IMR-90 (cell line): ENCODE measurements at regions not wholly inside any gene's neighbourhood (a gene's known extent, or its start where the extent isn't known, plus 50 kb on each side); places are given as distances from the start of the nearest gene placed in this dataset.

ENCODE experiments used
- ATAC-seq: fragments of 200-7000 bp; cut with Tn5 transposase; 2 replicates; pipeline ENCODE4 v1.9.1; 2020; ENCODE audit warnings: low read depth, mild to moderate bottlenecking, moderate library complexity
- BruUV-seq: library from RNA; stranded (reverse); fragments of 400-500 nt; replicated peaks from 2 replicates; lab custom pipeline; 2021; lab: Mats Ljungman, UMichigan
- CTCF ChIA-PET: fragments of 300-600 bp; formaldehyde crosslinking; extraction: SDS; loops from one replicate; lab custom pipeline; 2021; ENCODE audit warnings: antibody characterized with exemption; lab: Yijun Ruan, JAX
- POLR2A ChIA-PET: fragments of 300-600 bp; sonication (Branson Sonifier 250); formaldehyde crosslinking; loops from one replicate; lab custom pipeline; 2022; ENCODE audit warnings: antibody characterized with exemption; ENCODE audit not compliant: unreplicated experiment; lab: Charles Lee
- DNase-seq: peaks from one replicate; pipeline ENCODE4 v3.0.0; 2013
- H2AFZ ChIP-seq: replicated peaks from 2 replicates; pipeline ENCODE3; 2013; ENCODE audit warnings: low read length, mild to moderate bottlenecking; ENCODE audit not compliant: poor library complexity
- H2AK5ac ChIP-seq: 2 replicates; pipeline ENCODE4 v1.6.1; 2013; ENCODE audit warnings: low read depth, low read length, inconsistent platforms
- H2AK9ac ChIP-seq: replicated peaks from 2 replicates; pipeline ENCODE3; 2013; ENCODE audit warnings: mild to moderate bottlenecking, low read depth, low read length, moderate library complexity; ENCODE audit not compliant: poor library complexity
- H2BK120ac ChIP-seq: 2 replicates; pipeline ENCODE4 v1.6.1; 2013; ENCODE audit warnings: low read depth, low read length, inconsistent platforms
- H2BK15ac ChIP-seq: 3 replicates; pipeline ENCODE4 v1.6.1; 2013; ENCODE audit warnings: low read depth, low read length, inconsistent platforms
- H2BK20ac ChIP-seq: 2 replicates; pipeline ENCODE4 v1.6.1; 2013; ENCODE audit warnings: low read depth, mild to moderate bottlenecking, inconsistent platforms, low read length, moderate library complexity
- H2BK5ac ChIP-seq: 2 replicates; pipeline ENCODE4 v1.6.1; 2013; ENCODE audit warnings: mild to moderate bottlenecking, low read depth, low read length, inconsistent platforms; ENCODE audit not compliant: poor library complexity, severe bottlenecking
- H3K14ac ChIP-seq: replicated peaks from 2 replicates; pipeline ENCODE4 v1.6.1; 2013; ENCODE audit warnings: low read depth, low read length, inconsistent platforms
- H3K18ac ChIP-seq: 2 replicates; pipeline ENCODE4 v1.6.1; 2013; ENCODE audit warnings: low read depth, low read length, control low read depth
- H3K23ac ChIP-seq: 2 replicates; pipeline ENCODE4 v1.6.1; 2013; ENCODE audit warnings: low read depth, low read length, inconsistent platforms
- H3K27ac ChIP-seq: 2 replicates; pipeline ENCODE4 v1.5.1; 2013; ENCODE audit warnings: mild to moderate bottlenecking, control low read depth, low read length; ENCODE audit not compliant: insufficient read depth
- H3K27me3 ChIP-seq: 2 replicates; pipeline ENCODE4 v1.6.1; 2013; ENCODE audit warnings: low read length; ENCODE audit not compliant: control insufficient read depth, insufficient read depth
- H3K36me3 ChIP-seq: 2 replicates; pipeline ENCODE4 v1.6.1; 2013; ENCODE audit warnings: low read length, mixed read lengths; ENCODE audit not compliant: control insufficient read depth, insufficient read depth
- H3K4ac ChIP-seq: 2 replicates; pipeline ENCODE4 v1.6.1; 2013; ENCODE audit warnings: low read depth, low read length, inconsistent platforms
- H3K4me1 ChIP-seq: 2 replicates; pipeline ENCODE4 v1.6.1; 2013; ENCODE audit warnings: low read length, mixed read lengths; ENCODE audit not compliant: control insufficient read depth, insufficient read depth
- H3K4me2 ChIP-seq: 2 replicates; pipeline ENCODE4 v1.6.1; 2013; ENCODE audit warnings: low read depth, mild to moderate bottlenecking, control low read depth, low read length, moderate library complexity
- H3K4me3 ChIP-seq: 2 replicates; pipeline ENCODE4 v1.5.1; 2013; ENCODE audit warnings: low read depth, mild to moderate bottlenecking, control low read depth, low read length, moderate library complexity; ENCODE audit not compliant: insufficient read depth
- H3K56ac ChIP-seq: 2 replicates; pipeline ENCODE4 v1.6.1; 2013; ENCODE audit warnings: low read length, inconsistent platforms; ENCODE audit not compliant: insufficient read depth; ENCODE audit errors: extremely low read depth
- H3K79me1 ChIP-seq, 2 experiments: 2 replicates each; pipeline ENCODE4 v1.6.1; 2013; ENCODE audit warnings: low read length in 2 of 2, inconsistent platforms in 1 of 2, low read depth in 1 of 2
- H3K9ac ChIP-seq: 2 replicates; pipeline ENCODE4 v1.6.1; 2013; ENCODE audit warnings: low read depth, low read length, control low read depth
- H3K9me1 ChIP-seq: 2 replicates; pipeline ENCODE4 v1.6.1; 2013; ENCODE audit warnings: low read length, inconsistent platforms; ENCODE audit not compliant: insufficient read depth
- H3K9me3 ChIP-seq: 2 replicates; pipeline ENCODE4 v1.6.1; 2013; ENCODE audit warnings: low read length; ENCODE audit not compliant: control insufficient read depth, insufficient read depth
- H4K20me1 ChIP-seq: 2 replicates; pipeline ENCODE4 v1.6.1; 2013; ENCODE audit warnings: low read length, inconsistent platforms; ENCODE audit not compliant: insufficient read depth
- H4K5ac ChIP-seq: 2 replicates; pipeline ENCODE4 v1.6.1; 2013; ENCODE audit warnings: mild to moderate bottlenecking, low read depth, low read length, control low read depth
- H4K8ac ChIP-seq, 2 experiments: 2 replicates each; pipeline ENCODE4 v1.6.1; 2013; ENCODE audit warnings: low read depth in 2 of 2, low read length in 2 of 2, control low read depth in 1 of 2, inconsistent platforms in 1 of 2
- H4K91ac ChIP-seq: 2 replicates; pipeline ENCODE4 v1.6.1; 2013; ENCODE audit warnings: low read depth, low read length, inconsistent platforms; ENCODE audit not compliant: insufficient read depth
- BHLHE40 ChIP-seq: fragments of 150-350 bp; IDR thresholded peaks from 2 replicates; pipeline ENCODE4 v1.6.1; 2016; ENCODE audit warnings: mild to moderate bottlenecking, low read depth, low read length
- CHD1 ChIP-seq: IDR thresholded peaks from 2 replicates; pipeline ENCODE4 v1.6.1; 2012; ENCODE audit warnings: low read depth, low read length, improper control_type of control experiment
- MAFK ChIP-seq: IDR thresholded peaks from 2 replicates; pipeline ENCODE4 v1.6.1; 2012; ENCODE audit warnings: low read depth, low read length, improper control_type of control experiment
- POLR2A ChIP-seq: IDR thresholded peaks from 2 replicates; pipeline ENCODE4 v1.6.1; 2012; ENCODE audit warnings: mild to moderate bottlenecking, low read depth, low read length
- USF2 ChIP-seq: fragments of 150-350 bp; IDR thresholded peaks from 2 replicates; pipeline ENCODE4 v1.6.1; 2017; ENCODE audit warnings: mild to moderate bottlenecking, antibody characterized with exemption, low read length, low read depth
- WGBS, 2 experiments: methylation state at CpG; one replicate each; pipeline versions ENCODE4 v1.1.5 to v1.1.7; 2013; ENCODE audit warnings: missing lambda C conversion rate in 2 of 2; ENCODE audit not compliant: insufficient read length in 1 of 2; ENCODE audit errors: extremely low coverage in 2 of 2; 5-methylcytosine and 5-hydroxymethylcytosine counted together
- dilution Hi-C: fragments of 300-500 bp; cut with HindIII; formaldehyde crosslinking; loops from one replicate; pipeline ENCODE4 v1.14.3; 2018; ENCODE audit warnings: low sequenced_read_pairs; ENCODE audit not compliant: unreplicated experiment
- in situ Hi-C: fragments of 300-500 bp; cut with MboI; formaldehyde crosslinking; loops from 3 replicates; pipeline ENCODE4 v1.14.3; 2019; ENCODE audit warnings: low sequenced_read_pairs, inconsistent platforms, mixed read lengths
- intact Hi-C: fragments of 100-400 bp; cut with micrococcal nuclease; formaldehyde crosslinking; loops from 2 replicates; pipeline ENCODE4 v1.10.0; 2022

- in situ Hi-C loops = no loop called here
- H2BK5ac ChIP-seq = no peak overlapping the region
- H4K5ac ChIP-seq = no peak overlapping the region
- H2BK120ac ChIP-seq = no peak overlapping the region
- ChIA-PET CTCF (no interaction called here), POLR2A (no interaction called here)
- no peak overlapping the region for H3K9ac ChIP-seq
- H2AFZ ChIP-seq = no peak overlapping the region
- H4K20me1 ChIP-seq = no peaks in the 10 kb centered on the region
- no peak overlapping the region for H3K4me2 ChIP-seq
- no peak overlapping the region for H2BK20ac ChIP-seq
- H3K4ac ChIP-seq = no peak overlapping the region
- WGBS, 2 experiments = no CpG with 5 or more reads among the region's 6 CpGs
- H3K9me3 ChIP-seq = peaks cover 4% of the 10 kb centered on the region; the same call in 1 of the 2 replicates
- H3K36me3 ChIP-seq = no peaks in the 10 kb centered on the region
- H3K79me1 ChIP-seq = no peaks in the 10 kb centered on the region
- H3K18ac ChIP-seq = no peak overlapping the region
- ATAC-seq (no peak), DNase-seq (no peak)
- H3K56ac ChIP-seq = no peak overlapping the region
- no TSS peak for BruUV-seq
- H3K4me3 ChIP-seq = no peak overlapping the region
- H2BK15ac ChIP-seq = no peak overlapping the region
- H4K91ac ChIP-seq = no peak overlapping the region
- intact Hi-C loops = no loop called here
- no peak overlapping the region for H3K14ac ChIP-seq
- no peak overlapping the region for H2AK5ac ChIP-seq
- no peak overlapping the region for H3K27ac ChIP-seq
- dilution Hi-C loops = no loop called here
- H3K4me1 ChIP-seq = no peaks in the 10 kb centered on the region
- H2AK9ac ChIP-seq = no peak overlapping the region
- no peaks in the 10 kb centered on the region for H3K9me1 ChIP-seq
- H4K8ac ChIP-seq = no peak overlapping the region
- H3K23ac ChIP-seq = no peak overlapping the region
- H3K27me3 ChIP-seq = no peaks in the 10 kb centered on the region
- no peak for TF ChIP-seq POLR2A
- no peak for TF ChIP-seq CHD1
- no peak for TF ChIP-seq MAFK
- no peak for TF ChIP-seq BHLHE40
- TF ChIP-seq USF2 = no peak
Observed at GRCh38 chr16:79757968-79758367, 157.4 kb upstream of the MAF start.
